ENCODE measurements at regions not wholly inside any gene's neighbourhood (a gene's known extent, or its start where the extent isn't known, plus 50 kb on each side); places are given as distances from the start of the nearest gene placed in this dataset.

DNA sequence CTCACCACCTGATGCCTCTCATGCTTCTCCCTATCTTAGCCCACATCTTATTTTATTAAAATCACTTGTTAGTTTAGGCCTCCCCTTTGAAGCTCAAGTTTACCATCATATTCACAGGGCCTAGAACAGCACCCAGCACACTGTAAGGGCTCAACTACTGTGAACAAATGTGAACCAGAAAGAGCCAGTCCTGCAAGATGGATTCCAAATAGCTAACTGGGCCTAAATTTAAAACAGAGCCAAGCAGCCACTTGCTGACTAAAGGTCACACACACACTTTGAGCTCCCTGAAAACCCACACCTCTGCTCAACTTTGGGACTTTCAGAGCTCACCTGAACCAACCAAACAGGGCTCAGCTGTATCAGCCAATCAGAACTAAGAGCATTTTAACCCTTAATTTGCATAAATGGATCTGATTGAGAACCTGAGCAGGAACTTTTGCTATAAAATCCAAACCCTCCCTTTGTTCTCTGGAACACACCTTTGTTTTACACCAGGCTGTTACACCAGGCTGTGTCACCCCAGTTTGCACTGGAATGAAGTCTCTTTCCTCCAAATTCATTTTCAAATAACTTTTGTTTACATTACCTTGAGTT is 62.1 kb upstream of the EXOC1L start:
- TF ChIP-seq, protein P1, sequence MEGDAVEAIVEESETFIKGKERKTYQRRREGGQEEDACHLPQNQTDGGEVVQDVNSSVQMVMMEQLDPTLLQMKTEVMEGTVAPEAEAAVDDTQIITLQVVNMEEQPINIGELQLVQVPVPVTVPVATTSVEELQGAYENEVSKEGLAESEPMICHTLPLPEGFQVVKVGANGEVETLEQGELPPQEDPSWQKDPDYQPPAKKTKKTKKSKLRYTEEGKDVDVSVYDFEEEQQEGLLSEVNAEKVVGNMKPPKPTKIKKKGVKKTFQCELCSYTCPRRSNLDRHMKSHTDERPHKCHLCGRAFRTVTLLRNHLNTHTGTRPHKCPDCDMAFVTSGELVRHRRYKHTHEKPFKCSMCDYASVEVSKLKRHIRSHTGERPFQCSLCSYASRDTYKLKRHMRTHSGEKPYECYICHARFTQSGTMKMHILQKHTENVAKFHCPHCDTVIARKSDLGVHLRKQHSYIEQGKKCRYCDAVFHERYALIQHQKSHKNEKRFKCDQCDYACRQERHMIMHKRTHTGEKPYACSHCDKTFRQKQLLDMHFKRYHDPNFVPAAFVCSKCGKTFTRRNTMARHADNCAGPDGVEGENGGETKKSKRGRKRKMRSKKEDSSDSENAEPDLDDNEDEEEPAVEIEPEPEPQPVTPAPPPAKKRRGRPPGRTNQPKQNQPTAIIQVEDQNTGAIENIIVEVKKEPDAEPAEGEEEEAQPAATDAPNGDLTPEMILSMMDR (conservative IDR thresholded peaks at IDR 0.05; ENCODE audit: low read length): no peak
- TF ChIP-seq EZH2phosphoT487 (IDR thresholded peaks at IDR 0.05; ENCODE audit: borderline replicate concordance, low read depth, low read length): no peak
- H4K20me1 ChIP-seq (ENCODE audit: insufficient read depth, low read length): no peaks in the 10 kb centered on the region
- intact Hi-C loops (cut with micrococcal nuclease; ENCODE audit: unreplicated experiment): no loop called here
- ChIA-PET CTCF (ENCODE audit: unreplicated experiment) (no interaction called here), POLR2A (no interaction called here)
- H3K4me3 ChIP-seq (ENCODE audit: low read depth, low read length, poor library complexity, severe bottlenecking): no peak overlapping the region
- no peak overlapping the region for H3K27ac ChIP-seq (ENCODE audit: low read depth, low read length, poor library complexity, severe bottlenecking)
- no peaks in the 10 kb centered on the region for H3K9me3 ChIP-seq (ENCODE audit: low read length)
- no peaks in the 10 kb centered on the region for H3K79me2 ChIP-seq (ENCODE audit: insufficient read depth, low read depth, low read length)
- no peak overlapping the region for H3K4me2 ChIP-seq (ENCODE audit: low read length)
- DNase-seq (ENCODE audit: low spot score): no peak
- no TSS peak for BruUV-seq (replicated peaks)
- no peaks in the 10 kb centered on the region for H3K9me2 ChIP-seq (ENCODE audit: insufficient read depth, low read length)
- H3K36me3 ChIP-seq (ENCODE audit: insufficient read depth, low read length): no peaks in the 10 kb centered on the region
- peak overlapping the region; percentile 65 for H2AFZ ChIP-seq (ENCODE audit: low read length)
- H3K4me1 ChIP-seq (ENCODE audit: insufficient read depth, low read length, poor library complexity, severe bottlenecking): no peaks in the 10 kb centered on the region

DNA sequence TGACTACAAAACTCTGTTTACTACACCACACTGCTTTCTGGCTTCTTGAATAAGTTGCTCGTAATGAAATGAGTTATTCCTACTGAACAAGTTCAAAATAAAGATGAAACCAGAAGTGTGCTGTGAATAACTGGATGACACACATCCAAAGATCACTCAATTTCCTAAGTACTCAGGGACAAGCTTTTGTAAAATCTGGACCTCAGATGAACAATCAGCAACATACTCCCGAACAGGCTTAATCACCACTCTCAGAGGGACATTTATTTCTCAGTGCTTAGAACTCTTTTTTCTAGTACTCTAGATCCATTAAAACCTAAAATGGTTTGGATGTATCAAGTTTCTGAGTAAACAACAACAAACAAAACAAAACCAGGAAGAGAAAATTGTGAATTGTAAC is 61.5 kb upstream of the EXOC1L start:
- H3K4me2 ChIP-seq (ENCODE audit: low read length): no peak overlapping the region
- ChIA-PET CTCF (ENCODE audit: unreplicated experiment) (no interaction called here), POLR2A (no interaction called here)
- H3K36me3 ChIP-seq (ENCODE audit: insufficient read depth, low read length): no peaks in the 10 kb centered on the region
- no peaks in the 10 kb centered on the region for H3K9me3 ChIP-seq (ENCODE audit: low read length)
- H3K9me2 ChIP-seq (ENCODE audit: insufficient read depth, low read length): no peaks in the 10 kb centered on the region
- no peak overlapping the region for H3K4me3 ChIP-seq (ENCODE audit: low read depth, low read length, poor library complexity, severe bottlenecking)
- no peaks in the 10 kb centered on the region for H3K79me2 ChIP-seq (ENCODE audit: insufficient read depth, low read depth, low read length)
- intact Hi-C loops (cut with micrococcal nuclease; ENCODE audit: unreplicated experiment): no loop called here
- BruUV-seq (replicated peaks): no TSS peak
- TF ChIP-seq, protein P1 (conservative IDR thresholded peaks at IDR 0.05; ENCODE audit: low read length): no peak
- TF ChIP-seq EZH2phosphoT487 (IDR thresholded peaks at IDR 0.05; ENCODE audit: borderline replicate concordance, low read depth, low read length): no peak
- H3K27ac ChIP-seq (ENCODE audit: low read depth, low read length, poor library complexity, severe bottlenecking): no peak overlapping the region
- no peaks in the 10 kb centered on the region for H4K20me1 ChIP-seq (ENCODE audit: insufficient read depth, low read length)
- no peaks in the 10 kb centered on the region for H3K4me1 ChIP-seq (ENCODE audit: insufficient read depth, low read length, poor library complexity, severe bottlenecking)
- peak overlapping the region; percentile 65 for H2AFZ ChIP-seq (ENCODE audit: low read length)
- DNase-seq (ENCODE audit: low spot score): no peak

DNA sequence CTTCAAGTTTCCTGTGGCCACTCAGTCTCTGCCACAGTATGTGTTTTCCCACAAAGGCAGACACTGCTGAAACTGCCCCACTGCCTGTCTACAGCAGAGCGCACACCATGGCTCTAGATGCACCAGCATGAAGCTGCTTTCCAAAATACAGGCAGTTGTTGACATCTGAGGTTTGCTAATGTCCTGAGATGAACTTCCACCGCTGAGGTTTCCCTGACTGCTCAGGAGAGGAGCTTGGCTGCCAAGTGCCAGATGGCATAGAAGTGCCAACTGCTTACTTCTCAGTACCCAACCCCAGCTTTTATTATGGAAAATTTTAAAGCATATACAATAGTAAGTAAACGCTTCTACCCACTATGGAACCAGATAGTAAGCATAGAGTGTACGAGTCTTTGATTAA is 61.0 kb upstream of the EXOC1L start:
- Histone ChIP-seq H3K36me3 (ENCODE audit: insufficient read depth, low read length) (no peaks in the 10 kb centered on the region), H3K9me3 (ENCODE audit: low read length) (no peaks in the 10 kb centered on the region), H3K4me2 (ENCODE audit: low read length) (no peak overlapping the region), H4K20me1 (ENCODE audit: insufficient read depth, low read length) (no peaks in the 10 kb centered on the region), H2AFZ (ENCODE audit: low read length) (no peak overlapping the region; the same call in 1 of the 2 replicates), H3K4me3 (ENCODE audit: low read depth, low read length, poor library complexity, severe bottlenecking) (no peak overlapping the region), H3K9me2 (ENCODE audit: insufficient read depth, low read length) (no peaks in the 10 kb centered on the region), H3K4me1 (ENCODE audit: insufficient read depth, low read length, poor library complexity, severe bottlenecking) (no peaks in the 10 kb centered on the region), H3K27ac (ENCODE audit: low read depth, low read length, poor library complexity, severe bottlenecking) (no peak overlapping the region), H3K79me2 (ENCODE audit: insufficient read depth, low read depth, low read length) (no peaks in the 10 kb centered on the region)
- no TSS peak for BruUV-seq (replicated peaks)
- no peak for DNase-seq (ENCODE audit: low spot score)
- ChIA-PET POLR2A (no interaction called here), CTCF (ENCODE audit: unreplicated experiment) (no interaction called here)
- intact Hi-C loops (cut with micrococcal nuclease; ENCODE audit: unreplicated experiment): no loop called here
- TF ChIP-seq EZH2phosphoT487 (IDR thresholded peaks at IDR 0.05; ENCODE audit: borderline replicate concordance, low read depth, low read length): no peak
- TF ChIP-seq, protein P1 (conservative IDR thresholded peaks at IDR 0.05; ENCODE audit: low read length): no peak

All from OCI-LY7 (cell line).